GM23248 (cell line): ENCODE measurements at regions not wholly inside any gene's neighbourhood (a gene's known extent, or its start where the extent isn't known, plus 50 kb on each side); places are given as distances from the start of the nearest gene placed in this dataset.

Source experiments
- DNase-seq: peaks from one replicate; pipeline ENCODE4 v3.0.0-alpha.2; 2015
- H2AFZ ChIP-seq: fragments of 200-600 bp; sonication (generic); 2 replicates; pipeline ENCODE4 v1.6.1; 2016; ENCODE audit warnings: antibody characterized with exemption
- H3F3A ChIP-seq: fragments of 200-600 bp; sonication (generic); 2 replicates; pipeline ENCODE4 v1.6.1; 2016; ENCODE audit warnings: mild to moderate bottlenecking, antibody characterized with exemption, mixed run types; ENCODE audit not compliant: insufficient read depth
- H3K27ac ChIP-seq: fragments of 200-600 bp; sonication (generic); 2 replicates; pipeline ENCODE4 v1.5.1; 2016; ENCODE audit warnings: mild to moderate bottlenecking
- H3K27me3 ChIP-seq: fragments of 200-600 bp; sonication (generic); replicated peaks from 2 replicates; pipeline ENCODE4 v1.6.1; 2016; ENCODE audit warnings: mild to moderate bottlenecking; ENCODE audit not compliant: insufficient read depth
- H3K36me3 ChIP-seq: fragments of 200-600 bp; sonication (generic); 2 replicates; pipeline ENCODE4 v1.6.1; 2016; ENCODE audit warnings: low read depth, mild to moderate bottlenecking
- H3K4me1 ChIP-seq: fragments of 200-600 bp; sonication (generic); 2 replicates; pipeline ENCODE4 v1.6.1; 2016; ENCODE audit warnings: mild to moderate bottlenecking; ENCODE audit not compliant: insufficient read depth
- H3K4me2 ChIP-seq: fragments of 200-600 bp; sonication (generic); one replicate; pipeline ENCODE4 v1.6.1; 2016; ENCODE audit warnings: mild to moderate bottlenecking; ENCODE audit not compliant: unreplicated experiment
- H3K4me3 ChIP-seq: fragments of 200-600 bp; sonication (generic); 2 replicates; pipeline ENCODE4 v1.5.1; 2016; ENCODE audit warnings: mild to moderate bottlenecking
- H3K79me2 ChIP-seq: fragments of 200-600 bp; sonication (generic); 2 replicates; pipeline ENCODE4 v1.6.1; 2016; ENCODE audit warnings: mild to moderate bottlenecking; ENCODE audit not compliant: insufficient read depth
- H3K9ac ChIP-seq: fragments of 200-600 bp; sonication (generic); 2 replicates; pipeline ENCODE4 v1.6.1; 2016; ENCODE audit warnings: mild to moderate bottlenecking
- H3K9me2 ChIP-seq: fragments of 200-600 bp; sonication (generic); 2 replicates; pipeline ENCODE4 v1.6.1; 2016; ENCODE audit warnings: mixed run types, mild to moderate bottlenecking, moderate library complexity; ENCODE audit not compliant: insufficient read depth
- H3K9me3 ChIP-seq: fragments of 200-600 bp; sonication (generic); one replicate; pipeline ENCODE4 v1.6.1; 2017; ENCODE audit warnings: low read depth
- H4K20me1 ChIP-seq: fragments of 200-600 bp; sonication (generic); 2 replicates; pipeline ENCODE4 v1.6.0; 2016; ENCODE audit not compliant: insufficient read depth
- EZH2 ChIP-seq: fragments of 200-600 bp; sonication (generic); IDR thresholded peaks from 2 replicates; pipeline ENCODE4 v1.6.1; 2018; ENCODE audit warnings: antibody characterized with exemption, mild to moderate bottlenecking; ENCODE audit not compliant: insufficient read depth, poor library complexity, severe bottlenecking
- EZH2phosphoT487 ChIP-seq: fragments of 200-600 bp; sonication (generic); IDR thresholded peaks from 2 replicates; pipeline ENCODE4 v1.6.1; 2018; ENCODE audit warnings: antibody characterized with exemption, moderate library complexity, mild to moderate bottlenecking, low read depth; ENCODE audit not compliant: insufficient read depth
- WGBS, 2 experiments: methylation state at CpG; one replicate each; pipeline ENCODE4 v1.1.6; 2015 to 2017; ENCODE audit warnings: low lambda C conversion rate in 2 of 2, low coverage in 1 of 2; ENCODE audit errors: missing lambda C conversion rate in 2 of 2; 5-methylcytosine and 5-hydroxymethylcytosine counted together
- in situ Hi-C: fragments of 300-500 bp; cut with MboI; formaldehyde crosslinking; loops from 2 replicates; pipeline ENCODE4 v1.15.0; 2020

DNA sequence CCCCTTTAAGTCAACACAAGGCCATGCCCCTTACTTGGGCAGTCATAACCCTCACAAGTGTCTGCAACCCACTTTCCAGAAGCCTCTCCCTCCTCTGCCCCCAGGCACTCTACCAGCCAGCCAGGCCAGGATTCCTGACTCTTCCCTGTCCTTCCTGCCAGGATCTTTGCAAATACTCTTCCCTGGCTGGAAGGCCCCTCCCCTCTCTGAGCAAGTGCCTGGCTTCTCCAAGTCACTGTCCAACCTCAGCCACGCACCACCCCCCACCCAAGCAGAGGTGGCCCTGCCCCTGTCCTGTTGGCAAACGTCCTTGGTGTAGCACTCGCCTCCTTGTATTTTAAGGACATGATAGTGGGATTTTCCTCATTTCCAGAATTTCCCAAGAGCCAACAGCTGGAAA, 54.7 kb upstream of the USP3 start:
- H3K27ac ChIP-seq: no peak overlapping the region
- H2AFZ ChIP-seq: no peak overlapping the region
- peak; percentile 41 for DNase-seq
- no peaks in the 10 kb centered on the region for H4K20me1 ChIP-seq
- H3K9ac ChIP-seq: no peak overlapping the region
- H3K79me2 ChIP-seq: no peaks in the 10 kb centered on the region
- H3K36me3 ChIP-seq: no peaks in the 10 kb centered on the region
- H3K4me1 ChIP-seq: peaks cover 8% of the 10 kb centered on the region; the same call in 1 of the 2 replicates
- 14 to 19% methylated on average over 3 of the region's 3 CpGs for WGBS, 2 experiments
- no peak overlapping the region for H3K4me3 ChIP-seq
- H3F3A ChIP-seq: no peaks in the 10 kb centered on the region
- in situ Hi-C loops: loop anchor here (25.0 kb wide), 1 partner anchor 613 kb away; no protein-coding TSS in a partner anchor
- TF ChIP-seq EZH2phosphoT487 (no peak), EZH2 (no peak)
- no peaks in the 10 kb centered on the region for H3K9me2 ChIP-seq
- H3K9me3 ChIP-seq: no peaks in the 10 kb centered on the region
- H3K4me2 ChIP-seq: no peak overlapping the region
- H3K27me3 ChIP-seq: peaks cover 4% of the 10 kb centered on the region

DNA sequence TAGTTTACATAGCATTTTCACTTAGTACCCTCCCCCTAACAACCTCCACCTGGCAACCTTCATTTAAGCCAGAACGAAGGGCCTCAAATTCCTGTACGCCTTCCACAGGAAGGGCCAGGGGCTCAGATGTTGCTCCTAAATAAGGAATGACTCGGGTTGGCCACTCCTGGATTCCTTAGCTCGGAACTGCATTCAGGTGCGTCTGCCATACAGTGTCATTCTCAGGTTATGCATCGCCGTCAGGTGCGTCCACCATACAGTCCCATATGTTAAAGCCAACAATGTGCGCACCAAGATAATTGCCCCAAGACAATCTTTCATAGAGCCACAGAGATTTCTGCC, 53.5 kb upstream of the USP3 start:
- Histone ChIP-seq H3K9ac (no peak overlapping the region), H3K27ac (no peak overlapping the region), H3K79me2 (no peaks in the 10 kb centered on the region), H3K9me3 (no peaks in the 10 kb centered on the region), H3F3A (no peaks in the 10 kb centered on the region), H4K20me1 (no peaks in the 10 kb centered on the region), H3K4me3 (no peak overlapping the region), H3K4me1 (peaks cover 8% of the 10 kb centered on the region; the same call in 1 of the 2 replicates), H3K27me3 (no peaks in the 10 kb centered on the region), H2AFZ (no peak overlapping the region), H3K9me2 (no peaks in the 10 kb centered on the region), H3K36me3 (no peaks in the 10 kb centered on the region), H3K4me2 (no peak overlapping the region)
- 93 to 94% methylated on average over 9 of the region's 9 CpGs for WGBS, 2 experiments
- TF ChIP-seq EZH2 (no peak), EZH2phosphoT487 (no peak)
- in situ Hi-C loops: loop anchor here (25.0 kb wide), 1 partner anchor 611 kb away; no protein-coding TSS in a partner anchor
- no peak for DNase-seq

DNA sequence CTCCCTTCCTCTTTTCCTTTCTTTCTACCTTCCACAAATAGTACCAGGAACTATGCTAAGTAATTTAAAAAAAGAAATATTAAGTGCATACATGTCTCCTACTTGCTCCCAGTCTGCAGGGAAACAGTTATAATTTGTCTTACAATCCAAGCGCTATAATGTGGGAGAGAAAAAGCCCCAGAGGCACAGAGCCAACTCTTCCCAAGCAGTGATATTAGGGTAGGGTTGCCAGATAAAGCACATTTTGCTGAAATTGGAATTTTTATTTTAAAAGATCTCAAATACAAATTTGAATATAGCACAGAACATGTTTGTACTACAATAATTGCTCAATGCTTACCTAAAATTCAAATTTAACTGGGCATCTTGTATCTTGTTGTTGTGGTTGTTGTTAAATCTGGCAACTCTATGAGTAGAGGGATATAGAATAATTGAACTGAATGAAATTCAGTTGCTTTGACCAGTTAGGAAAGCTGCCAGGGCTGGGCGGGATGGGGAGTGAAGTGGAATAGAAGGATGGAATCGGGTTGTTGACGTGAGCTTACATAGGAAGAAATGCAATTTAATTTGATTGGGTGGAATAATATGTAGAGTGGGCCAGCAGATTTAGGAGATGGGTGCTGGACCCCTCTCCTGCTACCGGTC, 52.6 kb upstream of the USP3 start:
- Histone ChIP-seq H3K36me3 (no peaks in the 10 kb centered on the region), H3K79me2 (no peaks in the 10 kb centered on the region), H3K9me3 (no peaks in the 10 kb centered on the region), H3K4me1 (peaks cover 8% of the 10 kb centered on the region; the same call in 1 of the 2 replicates), H3K4me2 (no peak overlapping the region), H3K27ac (no peak overlapping the region), H3F3A (no peaks in the 10 kb centered on the region), H3K4me3 (no peak overlapping the region), H2AFZ (no peak overlapping the region), H3K9me2 (no peaks in the 10 kb centered on the region), H3K9ac (no peak overlapping the region), H4K20me1 (no peaks in the 10 kb centered on the region), H3K27me3 (no peaks in the 10 kb centered on the region)
- 96% methylated on average over 5 of the region's 5 CpGs for WGBS, 2 experiments
- TF ChIP-seq EZH2phosphoT487: no peak
- TF ChIP-seq EZH2: no peak
- in situ Hi-C loops: loop anchor here (25.0 kb wide), 1 partner anchor 611 kb away; no protein-coding TSS in a partner anchor
- DNase-seq: no peak

DNA sequence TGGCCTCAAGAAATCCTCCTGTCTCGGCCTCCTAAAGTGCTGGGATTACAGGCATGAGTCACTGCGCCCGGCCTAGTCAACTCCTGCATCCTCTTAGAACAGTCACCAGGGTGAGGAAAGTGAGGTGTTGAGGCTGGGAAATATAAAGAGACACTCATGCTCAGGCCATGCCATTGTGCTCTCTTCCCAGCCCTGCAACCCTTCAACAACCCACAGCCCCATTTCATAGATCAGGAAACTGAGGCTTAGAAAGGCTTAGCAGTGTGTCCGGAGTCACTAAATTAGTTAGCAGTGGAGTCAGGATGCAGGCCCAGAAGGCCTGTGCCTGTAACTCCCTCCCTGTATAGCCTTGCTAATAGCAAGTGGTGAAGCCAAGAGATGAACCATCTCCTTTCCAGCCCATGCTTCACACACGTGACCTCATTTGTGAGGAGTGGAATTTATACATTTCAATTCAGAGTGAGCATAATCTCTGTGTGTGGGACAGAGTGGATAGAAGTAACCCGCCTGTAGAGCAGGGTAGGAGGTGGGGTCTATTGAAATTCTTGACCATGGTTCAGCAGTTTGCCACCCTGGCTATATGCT, 51.7 kb upstream of the USP3 start:
- TF ChIP-seq EZH2phosphoT487: no peak
- no peak for TF ChIP-seq EZH2
- H3K79me2 ChIP-seq: no peaks in the 10 kb centered on the region
- no peak overlapping the region for H3K27ac ChIP-seq
- no peaks in the 10 kb centered on the region for H3K9me2 ChIP-seq
- no peaks in the 10 kb centered on the region for H3K9me3 ChIP-seq
- H3K4me3 ChIP-seq: no peak overlapping the region
- WGBS, 2 experiments: 74 to 79% methylated on average over 6 of the region's 6 CpGs
- H3K4me2 ChIP-seq: no peak overlapping the region
- peak; percentile 75 for DNase-seq
- peaks cover 8% of the 10 kb centered on the region; the same call in 1 of the 2 replicates for H3K4me1 ChIP-seq
- no peak overlapping the region for H2AFZ ChIP-seq
- H3K36me3 ChIP-seq: no peaks in the 10 kb centered on the region
- H3K9ac ChIP-seq: no peak overlapping the region
- H3F3A ChIP-seq: no peaks in the 10 kb centered on the region
- no peaks in the 10 kb centered on the region for H4K20me1 ChIP-seq
- in situ Hi-C loops: loop anchor here (25.0 kb wide), 1 partner anchor 610 kb away; no protein-coding TSS in a partner anchor
- H3K27me3 ChIP-seq: no peaks in the 10 kb centered on the region
